ENCODE measurements at regions not wholly inside any gene's neighbourhood (a gene's known extent, or its start where the extent isn't known, plus 50 kb on each side); places are given as distances from the start of the nearest gene placed in this dataset.

GRCh38 chr22:48639896-48640748, 1187.6 kb downstream of the BRD1 start:
- no peak for TF ChIP-seq EP300 (IDR thresholded peaks at IDR 0.05)
- TF ChIP-seq POLR2A (IDR thresholded peaks at IDR 0.05): no peak
- TF ChIP-seq CTCF (IDR thresholded peaks at IDR 0.05): no peak
- no peak for DNase-seq (ENCODE audit: low spot score in 2 of 2)
- Histone ChIP-seq H3K36me3 (no peaks in the 10 kb centered on the region), H3K27ac (peak overlapping the region in 2 of 4 donors; percentile 73 to 78), H3K4me3 (no peak overlapping the region), H3K4me1 (peaks cover 0 to 75% (median 10%) of the 10 kb centered on the region in 4 donors), H3K27me3 (no peaks in the 10 kb centered on the region), H3K9me3 (no peaks in the 10 kb centered on the region)
- WGBS, 2 donors: 58 to 73% methylated on average over 13 to 18 of the region's 26 CpGs

DNA sequence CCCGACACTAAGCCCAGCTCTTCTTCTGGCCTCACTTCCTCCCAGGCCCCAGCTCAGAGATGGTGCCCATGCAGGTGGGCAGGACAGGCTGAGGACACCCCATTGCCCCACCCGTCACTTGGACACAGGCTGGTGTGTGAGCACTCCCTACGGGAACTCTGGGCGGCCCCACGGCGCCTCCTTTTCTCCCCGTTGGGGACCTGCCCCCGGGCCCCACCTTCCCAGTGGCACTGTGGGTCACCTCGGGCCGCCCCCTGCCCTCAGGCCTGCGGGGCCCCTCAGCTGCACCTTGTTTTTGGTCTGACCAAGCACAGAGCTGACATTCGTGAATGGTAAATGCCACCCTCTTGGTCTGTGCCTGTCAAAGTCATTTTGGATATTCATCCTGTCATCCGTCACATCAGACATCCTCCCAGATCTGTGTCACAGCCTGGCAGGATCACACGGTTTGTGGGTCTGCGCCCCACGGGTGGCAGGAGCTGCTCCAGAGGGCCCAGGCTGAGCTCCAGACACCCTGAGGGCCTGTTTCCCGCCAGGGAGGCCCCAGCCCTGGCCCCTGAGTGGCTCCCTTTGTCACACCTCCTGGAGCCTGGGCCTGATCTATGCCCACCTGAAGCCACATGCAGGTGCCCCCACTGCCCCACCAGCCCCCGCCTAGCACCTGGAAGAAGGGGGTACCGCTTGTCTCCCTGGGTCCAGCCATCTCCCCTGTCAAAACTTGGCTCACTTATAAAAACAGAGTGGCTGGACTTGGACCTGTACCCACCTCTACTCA, 1188.5 kb downstream of the BRD1 start:
- TF ChIP-seq CTCF (IDR thresholded peaks at IDR 0.05) (no peak), EP300 (IDR thresholded peaks at IDR 0.05) (no peak), POLR2A (IDR thresholded peaks at IDR 0.05) (no peak)
- H3K36me3 ChIP-seq: no peaks in the 10 kb centered on the region
- 77 to 79% methylated on average over 10 to 19 of the region's 19 CpGs for WGBS, 2 donors
- H3K4me3 ChIP-seq: no peak overlapping the region
- no peak for DNase-seq (ENCODE audit: low spot score in 2 of 2)
- no peaks in the 10 kb centered on the region for H3K27me3 ChIP-seq
- peak overlapping the region in 2 of 4 donors; percentile 16 to 73 for H3K27ac ChIP-seq
- peaks cover 0 to 77% (median 12%) of the 10 kb centered on the region in 4 donors for H3K4me1 ChIP-seq
- no peaks in the 10 kb centered on the region for H3K9me3 ChIP-seq

DNA sequence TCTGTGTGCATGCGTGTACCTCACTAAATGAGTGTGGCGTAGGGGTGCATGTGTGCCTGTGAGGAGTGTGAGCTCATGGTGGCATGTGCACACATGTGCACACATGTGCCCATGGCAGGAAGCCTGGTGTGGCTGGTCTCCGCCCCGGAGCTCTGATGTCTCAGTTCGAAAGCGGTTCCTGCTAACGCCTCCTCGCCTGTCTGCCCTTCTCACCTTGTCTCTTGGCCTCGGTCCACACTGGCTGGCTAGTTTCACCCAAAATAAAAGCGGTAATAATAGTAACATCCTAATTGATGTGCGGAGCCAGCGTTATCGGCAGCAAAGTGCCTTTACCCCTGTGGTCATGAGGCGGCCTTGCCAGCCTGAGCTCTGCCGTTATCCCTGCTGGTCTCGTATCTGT, 1190.4 kb downstream of the BRD1 start:
- Histone ChIP-seq H3K9me3 (no peaks in the 10 kb centered on the region), H3K36me3 (no peaks in the 10 kb centered on the region), H3K4me3 (no peak overlapping the region), H3K27ac (no peak overlapping the region), H3K27me3 (no peaks in the 10 kb centered on the region), H3K4me1 (peaks cover 0 to 77% (median 11%) of the 10 kb centered on the region in 4 donors)
- TF ChIP-seq POLR2A (IDR thresholded peaks at IDR 0.05): no peak
- TF ChIP-seq EP300 (IDR thresholded peaks at IDR 0.05): no peak
- no peak for TF ChIP-seq CTCF (IDR thresholded peaks at IDR 0.05)
- no peak for DNase-seq (ENCODE audit: low spot score in 2 of 2)
- 82 to 85% methylated on average over 16 of the region's 16 CpGs for WGBS, 2 donors

DNA sequence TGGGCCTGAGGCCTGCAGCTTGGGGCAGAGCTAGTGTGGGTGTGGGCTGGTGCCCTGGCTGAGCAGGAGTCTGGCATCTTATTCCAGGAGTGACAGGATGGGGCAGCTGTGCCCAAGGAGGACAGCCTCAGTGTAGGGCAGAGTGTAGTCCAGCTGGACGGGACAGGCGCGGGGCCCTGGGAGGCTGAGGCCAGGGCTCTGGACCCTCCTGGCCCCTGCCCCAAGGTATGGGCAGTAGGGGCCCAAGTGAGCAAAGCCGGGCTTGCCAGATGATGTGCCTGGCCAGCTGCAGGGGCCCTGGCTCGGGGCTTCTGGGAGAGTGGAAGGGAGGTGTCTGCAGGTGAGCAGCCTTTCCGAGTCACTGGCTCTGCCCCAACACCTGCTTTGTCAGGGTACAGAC, 1190.9 kb downstream of the BRD1 start:
- Histone ChIP-seq H3K36me3 (no peaks in the 10 kb centered on the region), H3K27ac (peak overlapping the region in 1 of 4 donors; percentile 86), H3K9me3 (no peaks in the 10 kb centered on the region), H3K4me3 (no peak overlapping the region), H3K4me1 (peaks cover 0 to 77% (median 9%) of the 10 kb centered on the region in 4 donors), H3K27me3 (no peaks in the 10 kb centered on the region)
- no peak for TF ChIP-seq CTCF (IDR thresholded peaks at IDR 0.05)
- WGBS, 2 donors: 81 to 95% methylated on average over 4 to 6 of the region's 6 CpGs
- DNase-seq (ENCODE audit: low spot score in 2 of 2): no peak

GRCh38 chr22:48635816-48636215, 1191.9 kb downstream of the BRD1 start:
- Histone ChIP-seq H3K27ac (peak overlapping the region in 2 of 4 donors; percentile 64 to 86), H3K9me3 (no peaks in the 10 kb centered on the region), H3K36me3 (no peaks in the 10 kb centered on the region), H3K4me1 (peaks cover 0 to 77% (median 11%) of the 10 kb centered on the region in 4 donors), H3K27me3 (no peaks in the 10 kb centered on the region), H3K4me3 (no peak overlapping the region)
- no peak for DNase-seq (ENCODE audit: low spot score in 2 of 2)
- no peak for TF ChIP-seq EP300 (IDR thresholded peaks at IDR 0.05)
- no peak for TF ChIP-seq POLR2A (IDR thresholded peaks at IDR 0.05)
- TF ChIP-seq CTCF (IDR thresholded peaks at IDR 0.05): no peak
- 23 to 34% methylated on average over 9 to 10 of the region's 10 CpGs for WGBS, 2 donors

Measured in tibial nerve (tissue), 4 donors.